GM21367 (cell line): ENCODE measurements at regions not wholly inside any gene's neighbourhood (a gene's known extent, or its start where the extent isn't known, plus 50 kb on each side); places are given as distances from the start of the nearest gene placed in this dataset.

Experiments
- ATAC-seq: cut with Tn5 transposase; IDR thresholded peaks from one replicate; pipeline ENCODE4 v1.9.1; 2021; ENCODE audit not compliant: unreplicated experiment

GRCh38 chrX:39381422-39381821, 580.2 kb downstream of the MID1IP1 start:
- ATAC-seq: no peak

GRCh38 chrX:39384996-39385395, 583.7 kb downstream of the MID1IP1 start:
- no peak for ATAC-seq

- no peak for ATAC-seq
Observed at GRCh38 chrX:39388730-39389129, 587.5 kb downstream of the MID1IP1 start.

GRCh38 chrX:39396358-39396995, 595.2 kb downstream of the MID1IP1 start:
- ATAC-seq: no peak

GRCh38 chrX:39397561-39398199, 596.4 kb downstream of the MID1IP1 start:
- ATAC-seq: no peak

GRCh38 chrX:39398215-39398962, 597.1 kb downstream of the MID1IP1 start:
- no peak for ATAC-seq

GRCh38 chrX:39398963-39399261, 597.7 kb downstream of the MID1IP1 start:
- ATAC-seq: no peak

- no peak for ATAC-seq
Observed at GRCh38 chrX:39399387-39399786, 598.1 kb downstream of the MID1IP1 start.

GRCh38 chrX:39401483-39402110, 600.3 kb downstream of the MID1IP1 start:
- no peak for ATAC-seq

GRCh38 chrX:39402158-39402557, 600.9 kb downstream of the MID1IP1 start:
- ATAC-seq: no peak

GRCh38 chrX:39406799-39407198, 605.5 kb downstream of the MID1IP1 start:
- ATAC-seq: no peak

- no peak for ATAC-seq
Observed at GRCh38 chrX:39409246-39409917, 608.1 kb downstream of the MID1IP1 start.

GRCh38 chrX:39414290-39414854, 613.1 kb downstream of the MID1IP1 start:
- no peak for ATAC-seq

GRCh38 chrX:39416547-39417260, 615.4 kb downstream of the MID1IP1 start:
- ATAC-seq: no peak

GRCh38 chrX:39418254-39418704, 617.0 kb downstream of the MID1IP1 start:
- ATAC-seq: no peak

GRCh38 chrX:39418731-39419638, 617.7 kb downstream of the MID1IP1 start:
- ATAC-seq: no peak

GRCh38 chrX:39421006-39421405, 619.7 kb downstream of the MID1IP1 start:
- no peak for ATAC-seq

GRCh38 chrX:39425124-39425806, 624.0 kb downstream of the MID1IP1 start:
- no peak for ATAC-seq

- ATAC-seq: no peak
Observed at GRCh38 chrX:39426101-39426500, 624.8 kb downstream of the MID1IP1 start.
